Loucy (cell line): ENCODE measurements at regions not wholly inside any gene's neighbourhood (a gene's known extent, or its start where the extent isn't known, plus 50 kb on each side); places are given as distances from the start of the nearest gene placed in this dataset.

Experiments used
- H2AFZ ChIP-seq: fragments of 200-600 bp; sonication (generic); 2 replicates; pipeline ENCODE4 v1.6.0; 2016; ENCODE audit warnings: antibody characterized with exemption, mild to moderate bottlenecking, low read length, moderate library complexity
- H3F3A ChIP-seq: fragments of 200-600 bp; 2 replicates; pipeline ENCODE4 v1.6.0; 2016; ENCODE audit warnings: antibody characterized with exemption, low read depth, mild to moderate bottlenecking
- H3K27me3 ChIP-seq: fragments of 200-600 bp; sonication (generic); 2 replicates; pipeline ENCODE4 v1.6.1; 2014; ENCODE audit warnings: low read length, mild to moderate bottlenecking; ENCODE audit not compliant: insufficient read depth, poor library complexity, severe bottlenecking
- H3K36me3 ChIP-seq: fragments of 200-600 bp; sonication (generic); 2 replicates; pipeline ENCODE4 v1.6.1; 2016; ENCODE audit warnings: low read length; ENCODE audit not compliant: insufficient read depth
- H3K4me1 ChIP-seq: fragments of 200-600 bp; sonication (generic); 2 replicates; pipeline ENCODE4 v1.5.1; 2014; ENCODE audit warnings: low read length, mild to moderate bottlenecking; ENCODE audit not compliant: insufficient read depth, poor library complexity, severe bottlenecking
- H3K4me2 ChIP-seq: fragments of 200-600 bp; sonication (generic); 2 replicates; pipeline ENCODE4 v1.6.0; 2014; ENCODE audit warnings: antibody characterized with exemption, low read length, low read depth, mild to moderate bottlenecking; ENCODE audit not compliant: poor library complexity, severe bottlenecking
- H3K4me3 ChIP-seq: fragments of 200-600 bp; sonication (generic); 2 replicates; pipeline ENCODE4 v1.5.1; 2014; ENCODE audit warnings: low read length, mild to moderate bottlenecking, mixed read lengths; ENCODE audit not compliant: poor library complexity, severe bottlenecking
- H3K79me2 ChIP-seq: fragments of 200-600 bp; sonication (generic); 2 replicates; pipeline ENCODE4 v1.6.1; 2014; ENCODE audit warnings: low read length; ENCODE audit not compliant: insufficient read depth
- H3K9ac ChIP-seq: fragments of 200-600 bp; sonication (generic); 2 replicates; pipeline ENCODE4 v1.6.0; 2014; ENCODE audit warnings: mild to moderate bottlenecking, low read depth, low read length, moderate library complexity; ENCODE audit not compliant: poor library complexity, severe bottlenecking
- H3K9me2 ChIP-seq: fragments of 200-600 bp; sonication (generic); replicated peaks from 2 replicates; pipeline ENCODE4 v1.6.1; 2016; ENCODE audit warnings: low read depth, low read length, mixed read lengths
- H3K9me3 ChIP-seq: fragments of 200-600 bp; sonication (generic); 2 replicates; pipeline ENCODE4 v1.6.1; 2014; ENCODE audit warnings: mild to moderate bottlenecking, antibody characterized with exemption, low read length, low read depth; ENCODE audit not compliant: insufficient read depth
- H4K20me1 ChIP-seq: fragments of 200-600 bp; sonication (generic); 2 replicates; pipeline ENCODE4 v1.6.0; 2014; ENCODE audit warnings: antibody characterized with exemption, low read length, mild to moderate bottlenecking; ENCODE audit not compliant: insufficient read depth, poor library complexity, severe bottlenecking
- EZH2phosphoT487 ChIP-seq: fragments of 200-600 bp; IDR thresholded peaks from 2 replicates; pipeline ENCODE4 v1.6.1; 2018; ENCODE audit warnings: antibody characterized with exemption, mild to moderate bottlenecking, moderate library complexity, borderline replicate concordance
- TF ChIP-seq, protein P1 (sequence below): fragments of 200-600 bp; sonication (generic); conservative IDR thresholded peaks from 2 replicates; pipeline ENCODE4 v1.5.1; 2014; ENCODE audit warnings: mild to moderate bottlenecking, antibody characterized with exemption, low read length

DNA sequence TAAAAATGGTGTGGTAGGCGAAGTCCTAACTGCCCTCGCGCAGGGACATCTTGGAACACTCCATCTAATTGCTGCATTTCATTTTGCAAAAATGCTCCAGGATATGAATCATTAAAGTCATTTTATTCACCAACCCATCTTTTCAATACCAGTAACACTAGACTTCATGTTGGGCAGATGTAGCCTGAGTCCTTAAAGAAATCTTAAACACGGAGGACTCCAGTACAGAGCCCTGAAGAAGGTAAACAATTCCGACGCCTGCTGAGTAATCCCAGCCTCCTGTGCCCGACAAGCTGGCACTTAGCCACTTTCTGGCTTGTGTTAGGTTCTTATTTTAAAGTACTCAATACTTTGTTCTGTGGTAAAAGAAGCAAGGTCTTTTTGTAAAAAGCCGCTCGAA lies 58.0 kb upstream of the IRS2 start:
- Histone ChIP-seq H3K9me2 (no peaks in the 10 kb centered on the region), H4K20me1 (no peaks in the 10 kb centered on the region), H3K9ac (no peak overlapping the region), H3K27me3 (no peaks in the 10 kb centered on the region), H3F3A (no peaks in the 10 kb centered on the region), H3K9me3 (no peaks in the 10 kb centered on the region), H3K79me2 (no peaks in the 10 kb centered on the region), H3K36me3 (no peaks in the 10 kb centered on the region), H3K4me3 (no peak overlapping the region), H2AFZ (no peak overlapping the region), H3K4me2 (no peak overlapping the region), H3K4me1 (no peaks in the 10 kb centered on the region)
- TF ChIP-seq, protein P1, sequence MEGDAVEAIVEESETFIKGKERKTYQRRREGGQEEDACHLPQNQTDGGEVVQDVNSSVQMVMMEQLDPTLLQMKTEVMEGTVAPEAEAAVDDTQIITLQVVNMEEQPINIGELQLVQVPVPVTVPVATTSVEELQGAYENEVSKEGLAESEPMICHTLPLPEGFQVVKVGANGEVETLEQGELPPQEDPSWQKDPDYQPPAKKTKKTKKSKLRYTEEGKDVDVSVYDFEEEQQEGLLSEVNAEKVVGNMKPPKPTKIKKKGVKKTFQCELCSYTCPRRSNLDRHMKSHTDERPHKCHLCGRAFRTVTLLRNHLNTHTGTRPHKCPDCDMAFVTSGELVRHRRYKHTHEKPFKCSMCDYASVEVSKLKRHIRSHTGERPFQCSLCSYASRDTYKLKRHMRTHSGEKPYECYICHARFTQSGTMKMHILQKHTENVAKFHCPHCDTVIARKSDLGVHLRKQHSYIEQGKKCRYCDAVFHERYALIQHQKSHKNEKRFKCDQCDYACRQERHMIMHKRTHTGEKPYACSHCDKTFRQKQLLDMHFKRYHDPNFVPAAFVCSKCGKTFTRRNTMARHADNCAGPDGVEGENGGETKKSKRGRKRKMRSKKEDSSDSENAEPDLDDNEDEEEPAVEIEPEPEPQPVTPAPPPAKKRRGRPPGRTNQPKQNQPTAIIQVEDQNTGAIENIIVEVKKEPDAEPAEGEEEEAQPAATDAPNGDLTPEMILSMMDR = no peak
- TF ChIP-seq EZH2phosphoT487 = no peak

DNA sequence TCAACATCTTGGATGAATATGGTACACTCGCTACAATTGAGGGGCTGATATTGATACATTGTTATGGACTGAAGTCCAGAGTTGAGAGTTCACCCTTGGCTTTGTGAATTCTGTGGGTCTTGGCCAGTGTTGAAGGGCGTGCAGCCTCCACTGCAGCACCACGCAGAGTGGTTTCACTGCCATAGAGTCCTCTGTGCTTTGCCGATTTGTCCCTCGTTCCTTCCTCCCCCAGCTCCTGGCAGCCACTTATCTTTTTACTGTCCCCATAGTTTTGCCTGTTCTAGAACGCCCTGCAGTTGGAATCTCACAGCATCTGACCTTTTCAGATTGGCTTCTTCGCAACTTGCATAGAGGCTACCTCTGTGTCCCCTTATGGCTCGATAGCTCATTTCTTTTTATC lies 57.3 kb upstream of the IRS2 start:
- Histone ChIP-seq H3K9ac (no peak overlapping the region), H2AFZ (no peak overlapping the region), H3K27me3 (no peaks in the 10 kb centered on the region), H3K36me3 (no peaks in the 10 kb centered on the region), H3F3A (no peaks in the 10 kb centered on the region), H4K20me1 (no peaks in the 10 kb centered on the region), H3K9me2 (no peaks in the 10 kb centered on the region), H3K4me2 (no peak overlapping the region), H3K9me3 (no peaks in the 10 kb centered on the region), H3K4me3 (no peak overlapping the region), H3K4me1 (no peaks in the 10 kb centered on the region), H3K79me2 (no peaks in the 10 kb centered on the region)
- no peak for TF ChIP-seq EZH2phosphoT487
- TF ChIP-seq, protein P1 = no peak

DNA sequence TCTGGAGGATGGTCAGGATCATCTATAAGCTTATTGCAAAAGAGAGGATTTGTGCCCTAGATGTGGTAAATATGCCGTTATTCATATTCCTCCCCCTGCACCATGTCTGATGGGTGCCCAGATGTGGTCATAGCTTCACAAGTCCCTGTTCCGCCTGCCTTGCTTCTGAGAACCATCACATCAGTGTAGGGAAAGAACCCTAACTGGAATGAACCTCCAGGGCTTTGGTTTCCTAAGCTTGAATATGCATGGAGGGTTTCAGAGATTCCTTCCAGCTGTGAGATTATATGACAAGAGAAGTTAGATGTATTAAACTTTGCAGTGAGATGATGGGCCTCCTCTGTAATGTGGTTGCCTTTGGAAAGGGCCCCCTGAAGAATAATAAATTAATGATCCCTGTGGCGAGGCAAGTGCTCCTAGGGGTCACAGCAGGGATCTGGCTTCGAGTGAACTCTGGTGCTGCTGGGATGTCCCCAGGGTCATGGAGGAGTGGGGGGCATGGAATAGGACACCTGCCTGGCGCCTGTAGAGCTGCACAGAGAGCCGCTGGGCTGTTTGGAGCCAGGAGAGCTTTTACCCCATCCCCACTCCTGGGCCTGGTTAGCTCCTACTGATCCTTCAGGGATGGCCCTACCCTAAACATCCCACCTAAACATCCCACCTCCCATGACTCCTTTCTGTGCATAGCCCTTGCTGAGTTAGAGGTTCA lies 56.0 kb upstream of the IRS2 start:
- Histone ChIP-seq H3K27me3 (no peaks in the 10 kb centered on the region), H3K9me3 (no peaks in the 10 kb centered on the region), H2AFZ (no peak overlapping the region), H3K4me2 (no peak overlapping the region), H3F3A (no peaks in the 10 kb centered on the region), H3K4me1 (no peaks in the 10 kb centered on the region), H4K20me1 (no peaks in the 10 kb centered on the region), H3K9me2 (no peaks in the 10 kb centered on the region), H3K4me3 (no peak overlapping the region), H3K36me3 (no peaks in the 10 kb centered on the region), H3K79me2 (no peaks in the 10 kb centered on the region), H3K9ac (no peak overlapping the region)
- TF ChIP-seq EZH2phosphoT487 = no peak
- TF ChIP-seq, protein P1 = no peak
